ENCODE measurements at regions not wholly inside any gene's neighbourhood (a gene's known extent, or its start where the extent isn't known, plus 50 kb on each side); places are given as distances from the start of the nearest gene placed in this dataset.

DNA sequence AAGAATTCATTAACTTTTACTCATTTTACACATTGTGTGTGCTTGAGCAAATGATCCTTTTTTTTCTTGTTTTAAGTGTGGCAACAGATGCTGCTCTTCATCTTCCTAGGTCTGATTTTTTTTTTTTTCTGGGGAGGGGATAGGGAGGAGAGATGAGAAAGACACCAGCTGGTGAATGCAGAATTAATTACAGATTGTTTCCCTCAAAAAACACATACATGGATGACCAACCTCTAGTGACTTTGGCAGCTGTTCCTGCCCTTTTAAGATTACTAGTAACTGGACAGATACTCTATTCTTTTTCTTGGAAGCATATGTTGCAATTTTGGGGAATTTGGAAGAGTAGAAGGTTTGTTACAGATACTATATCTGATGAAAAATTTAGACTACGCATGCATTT is 103.6 kb upstream of the MYO16 start:
- H3K79me2 ChIP-seq (ENCODE audit: insufficient read depth, low read length), result no peaks in the 10 kb centered on the region
- H3K4me2 ChIP-seq (ENCODE audit: low read depth, low read length), result no peak overlapping the region
- in situ Hi-C loops (cut with HindIII; ENCODE audit: extremely low pct_ligation_motif_present, low pct_unique_long_range_greater_than_20kb) (no loop called here), intact Hi-C loops (cut with micrococcal nuclease; ENCODE audit: unreplicated experiment) (no loop called here)
- BruUV-seq (replicated peaks), result no TSS peak
- no peak overlapping the region for H3K27ac ChIP-seq (ENCODE audit: extremely low read length, insufficient read depth, low read length)
- no peaks in the 10 kb centered on the region for H3K36me3 ChIP-seq (replicated peaks in 1 of 2; ENCODE audit: control insufficient read depth in 1 of 2, insufficient read depth in 2 of 2, low read length in 2 of 2)
- H3K9me3 ChIP-seq (ENCODE audit: low read length), result peaks cover 11% of the 10 kb centered on the region
- CTCF ChIA-PET (ENCODE audit: low intra/inter-chr PET ratio, low total read pairs), result no interaction called here
- H4K20me1 ChIP-seq (ENCODE audit: insufficient read depth, low read length), result no peaks in the 10 kb centered on the region
- 47% methylated on average over 1 of the region's 1 CpG for WGBS (ENCODE audit: low lambda C conversion rate)
- FAIRE-seq (no peak), DNase-seq (ENCODE audit: low spot score) (no peak), ATAC-seq (no peak)
- no peaks in the 10 kb centered on the region for H3K27me3 ChIP-seq (ENCODE audit: control insufficient read depth in 1 of 2, insufficient read depth in 2 of 2, low read length in 2 of 2)
- H2AFZ ChIP-seq (ENCODE audit: low read length), result no peak overlapping the region
- H3K4me3 ChIP-seq (replicated peaks in 1 of 3; ENCODE audit: insufficient read depth in 1 of 3, low read depth in 2 of 3, low read length in 3 of 3), result no peak overlapping the region
- H3K4me1 ChIP-seq (ENCODE audit: insufficient read depth, low read length), result no peaks in the 10 kb centered on the region
- H3K9ac ChIP-seq (ENCODE audit: insufficient read depth, low read depth, low read length), result no peak overlapping the region
- POLR2A ChIA-PET, result no interaction called here
- TF ChIP-seq, protein P1, sequence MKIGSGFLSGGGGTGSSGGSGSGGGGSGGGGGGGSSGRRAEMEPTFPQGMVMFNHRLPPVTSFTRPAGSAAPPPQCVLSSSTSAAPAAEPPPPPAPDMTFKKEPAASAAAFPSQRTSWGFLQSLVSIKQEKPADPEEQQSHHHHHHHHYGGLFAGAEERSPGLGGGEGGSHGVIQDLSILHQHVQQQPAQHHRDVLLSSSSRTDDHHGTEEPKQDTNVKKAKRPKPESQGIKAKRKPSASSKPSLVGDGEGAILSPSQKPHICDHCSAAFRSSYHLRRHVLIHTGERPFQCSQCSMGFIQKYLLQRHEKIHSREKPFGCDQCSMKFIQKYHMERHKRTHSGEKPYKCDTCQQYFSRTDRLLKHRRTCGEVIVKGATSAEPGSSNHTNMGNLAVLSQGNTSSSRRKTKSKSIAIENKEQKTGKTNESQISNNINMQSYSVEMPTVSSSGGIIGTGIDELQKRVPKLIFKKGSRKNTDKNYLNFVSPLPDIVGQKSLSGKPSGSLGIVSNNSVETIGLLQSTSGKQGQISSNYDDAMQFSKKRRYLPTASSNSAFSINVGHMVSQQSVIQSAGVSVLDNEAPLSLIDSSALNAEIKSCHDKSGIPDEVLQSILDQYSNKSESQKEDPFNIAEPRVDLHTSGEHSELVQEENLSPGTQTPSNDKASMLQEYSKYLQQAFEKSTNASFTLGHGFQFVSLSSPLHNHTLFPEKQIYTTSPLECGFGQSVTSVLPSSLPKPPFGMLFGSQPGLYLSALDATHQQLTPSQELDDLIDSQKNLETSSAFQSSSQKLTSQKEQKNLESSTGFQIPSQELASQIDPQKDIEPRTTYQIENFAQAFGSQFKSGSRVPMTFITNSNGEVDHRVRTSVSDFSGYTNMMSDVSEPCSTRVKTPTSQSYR (CRISPR knock-in tag; IDR thresholded peaks at IDR 0.05; ENCODE audit: borderline replicate concordance), result no peak
- TF ChIP-seq PHF21A (CRISPR knock-in tag; IDR thresholded peaks at IDR 0.05) (no peak), AGO1 (IDR thresholded peaks at IDR 0.05; ENCODE audit: low read depth, low read length, poor library complexity, severe bottlenecking) (no peak), ZNF713 (CRISPR knock-in tag; IDR thresholded peaks at IDR 0.05) (no peak), JARID2 (CRISPR knock-in tag; IDR thresholded peaks at IDR 0.05; ENCODE audit: insufficient replicate concordance) (no peak)

DNA sequence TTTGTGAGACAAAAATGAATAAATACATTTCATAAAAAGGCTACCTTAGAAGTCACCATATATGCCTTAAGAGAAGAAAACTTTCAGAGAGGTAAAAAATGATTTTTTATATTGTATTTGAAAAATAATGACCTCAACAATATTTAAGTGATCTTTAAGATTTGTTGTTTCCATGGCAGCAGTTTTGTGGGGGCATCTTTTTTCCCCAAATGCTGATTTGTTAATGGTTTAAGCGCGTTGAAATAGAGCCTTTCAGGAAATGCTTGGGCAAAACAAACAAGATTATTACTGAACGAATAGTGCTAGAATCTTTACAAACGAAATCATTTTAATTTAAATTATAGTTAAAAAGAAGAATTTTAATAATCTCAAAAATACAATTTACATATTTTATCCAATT is 103.1 kb upstream of the MYO16 start:
- FAIRE-seq (no peak), DNase-seq (ENCODE audit: low spot score) (no peak), ATAC-seq (no peak)
- in situ Hi-C loops (cut with HindIII; ENCODE audit: extremely low pct_ligation_motif_present, low pct_unique_long_range_greater_than_20kb) (no loop called here), intact Hi-C loops (cut with micrococcal nuclease; ENCODE audit: unreplicated experiment) (no loop called here)
- H3K9me3 ChIP-seq (ENCODE audit: low read length), result peaks cover 15% of the 10 kb centered on the region
- H3K36me3 ChIP-seq (replicated peaks in 1 of 2; ENCODE audit: control insufficient read depth in 1 of 2, insufficient read depth in 2 of 2, low read length in 2 of 2), result no peaks in the 10 kb centered on the region
- POLR2A ChIA-PET, result no interaction called here
- CTCF ChIA-PET (ENCODE audit: low intra/inter-chr PET ratio, low total read pairs), result no interaction called here
- H4K20me1 ChIP-seq (ENCODE audit: insufficient read depth, low read length), result no peaks in the 10 kb centered on the region
- 40% methylated on average over 4 of the region's 4 CpGs for WGBS (ENCODE audit: low lambda C conversion rate)
- no peak overlapping the region for H3K27ac ChIP-seq (ENCODE audit: extremely low read length, insufficient read depth, low read length)
- no peaks in the 10 kb centered on the region for H3K27me3 ChIP-seq (ENCODE audit: control insufficient read depth in 1 of 2, insufficient read depth in 2 of 2, low read length in 2 of 2)
- H3K4me1 ChIP-seq (ENCODE audit: insufficient read depth, low read length), result no peaks in the 10 kb centered on the region
- no TSS peak for BruUV-seq (replicated peaks)
- no peak overlapping the region for H3K4me3 ChIP-seq (replicated peaks in 1 of 3; ENCODE audit: insufficient read depth in 1 of 3, low read depth in 2 of 3, low read length in 3 of 3)
- TF ChIP-seq GPN1 (CRISPR knock-in tag; IDR thresholded peaks at IDR 0.05; ENCODE audit: borderline replicate concordance), result no peak
- TF ChIP-seq RFX5 (IDR thresholded peaks at IDR 0.05; ENCODE audit: low read depth, low read length), result no peak
- TF ChIP-seq POLR2AphosphoS2 (IDR thresholded peaks at IDR 0.05; ENCODE audit: low read depth, low read length), result no peak
- no peak for TF ChIP-seq MEIS1 (CRISPR knock-in tag; IDR thresholded peaks at IDR 0.05; ENCODE audit: borderline replicate concordance)
- no peak for TF ChIP-seq ISX (CRISPR knock-in tag; conservative IDR thresholded peaks at IDR 0.05)
- TF ChIP-seq MYC (CRISPR knock-in tag; IDR thresholded peaks at IDR 0.05; ENCODE audit: borderline replicate concordance), result no peak
- no peak for TF ChIP-seq NFE2L2 (IDR thresholded peaks at IDR 0.05; ENCODE audit: low read length)
- TF ChIP-seq NR2F6 (IDR thresholded peaks at IDR 0.05), result no peak
- no peak for TF ChIP-seq NR2F6 (CRISPR knock-in tag; IDR thresholded peaks at IDR 0.05)
- no peak for TF ChIP-seq ZNF703 (CRISPR knock-in tag; IDR thresholded peaks at IDR 0.05; ENCODE audit: borderline replicate concordance)
- no peak for TF ChIP-seq ZNF136 (CRISPR knock-in tag; IDR thresholded peaks at IDR 0.05; ENCODE audit: low read depth)
- TF ChIP-seq RBM22 (optimal IDR thresholded peaks at IDR 0.05; ENCODE audit: low read length), result no peak
- no peak overlapping the region for H3K9ac ChIP-seq (ENCODE audit: insufficient read depth, low read depth, low read length)
- no peaks in the 10 kb centered on the region for H3K79me2 ChIP-seq (ENCODE audit: insufficient read depth, low read length)
- no peak overlapping the region for H2AFZ ChIP-seq (ENCODE audit: low read length)
- H3K4me2 ChIP-seq (ENCODE audit: low read depth, low read length), result no peak overlapping the region
